Fibroblast of lung (primary cell): ENCODE measurements at regions not wholly inside any gene's neighbourhood (a gene's known extent, or its start where the extent isn't known, plus 50 kb on each side); places are given as distances from the start of the nearest gene placed in this dataset.

Experiments used
- EZH2 ChIP-seq: IDR thresholded peaks from 2 replicates; pipeline ENCODE4 v1.5.1; 2012; ENCODE audit warnings: low read length, control low read depth, mild to moderate bottlenecking; ENCODE audit errors: missing control alignments
- TF ChIP-seq, protein P1 (sequence below), 2 donors: IDR thresholded peaks in 1 of 2; conservative IDR thresholded peaks in 1 of 2; 1 replicate in 1 of 2; 2 replicates in 1 of 2; pipeline ENCODE4 v1.5.1; 2011 to 2012; ENCODE audit warnings: low read length in 2 of 2, control low read depth in 1 of 2, inconsistent platforms in 1 of 2, low read depth in 1 of 2, mild to moderate bottlenecking in 1 of 2

DNA sequence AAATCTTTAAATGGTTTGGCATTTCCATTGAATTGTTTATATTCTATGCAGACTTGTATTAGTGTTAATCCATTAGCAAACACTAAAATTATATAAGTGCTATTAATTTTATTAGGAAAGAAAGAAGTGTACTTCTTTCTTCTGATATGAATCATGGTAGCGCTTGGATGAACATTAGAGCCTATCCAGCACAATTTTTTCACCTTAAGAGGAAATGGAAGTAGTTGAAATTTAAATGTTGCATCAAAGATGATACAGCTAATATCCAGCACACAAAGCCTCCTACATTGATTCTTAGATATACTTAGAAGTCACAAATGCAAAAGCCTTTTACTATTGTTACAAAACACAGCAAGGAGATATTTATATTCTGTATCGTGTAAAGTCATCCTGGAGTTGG is 174.5 kb downstream of the AHR start:
- TF ChIP-seq, protein P1, sequence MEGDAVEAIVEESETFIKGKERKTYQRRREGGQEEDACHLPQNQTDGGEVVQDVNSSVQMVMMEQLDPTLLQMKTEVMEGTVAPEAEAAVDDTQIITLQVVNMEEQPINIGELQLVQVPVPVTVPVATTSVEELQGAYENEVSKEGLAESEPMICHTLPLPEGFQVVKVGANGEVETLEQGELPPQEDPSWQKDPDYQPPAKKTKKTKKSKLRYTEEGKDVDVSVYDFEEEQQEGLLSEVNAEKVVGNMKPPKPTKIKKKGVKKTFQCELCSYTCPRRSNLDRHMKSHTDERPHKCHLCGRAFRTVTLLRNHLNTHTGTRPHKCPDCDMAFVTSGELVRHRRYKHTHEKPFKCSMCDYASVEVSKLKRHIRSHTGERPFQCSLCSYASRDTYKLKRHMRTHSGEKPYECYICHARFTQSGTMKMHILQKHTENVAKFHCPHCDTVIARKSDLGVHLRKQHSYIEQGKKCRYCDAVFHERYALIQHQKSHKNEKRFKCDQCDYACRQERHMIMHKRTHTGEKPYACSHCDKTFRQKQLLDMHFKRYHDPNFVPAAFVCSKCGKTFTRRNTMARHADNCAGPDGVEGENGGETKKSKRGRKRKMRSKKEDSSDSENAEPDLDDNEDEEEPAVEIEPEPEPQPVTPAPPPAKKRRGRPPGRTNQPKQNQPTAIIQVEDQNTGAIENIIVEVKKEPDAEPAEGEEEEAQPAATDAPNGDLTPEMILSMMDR (conservative IDR thresholded peaks at IDR 0.05 in 1 of 2, IDR thresholded peaks at IDR 0.05 in 1 of 2; ENCODE audit: low read depth in 1 of 2, low read length in 2 of 2): no peak
- no peak for TF ChIP-seq EZH2
